Fibroblast of lung (primary cell): ENCODE measurements at regions not wholly inside any gene's neighbourhood (a gene's known extent, or its start where the extent isn't known, plus 50 kb on each side); places are given as distances from the start of the nearest gene placed in this dataset.

Experiments
- EZH2 ChIP-seq: IDR thresholded peaks from 2 replicates; pipeline ENCODE4 v1.5.1; 2012; ENCODE audit warnings: low read length, control low read depth, mild to moderate bottlenecking; ENCODE audit errors: missing control alignments
- TF ChIP-seq, protein P1 (sequence below), 2 donors: IDR thresholded peaks in 1 of 2; conservative IDR thresholded peaks in 1 of 2; 1 replicate in 1 of 2; 2 replicates in 1 of 2; pipeline ENCODE4 v1.5.1; 2011 to 2012; ENCODE audit warnings: low read length in 2 of 2, control low read depth in 1 of 2, inconsistent platforms in 1 of 2, low read depth in 1 of 2, mild to moderate bottlenecking in 1 of 2

DNA sequence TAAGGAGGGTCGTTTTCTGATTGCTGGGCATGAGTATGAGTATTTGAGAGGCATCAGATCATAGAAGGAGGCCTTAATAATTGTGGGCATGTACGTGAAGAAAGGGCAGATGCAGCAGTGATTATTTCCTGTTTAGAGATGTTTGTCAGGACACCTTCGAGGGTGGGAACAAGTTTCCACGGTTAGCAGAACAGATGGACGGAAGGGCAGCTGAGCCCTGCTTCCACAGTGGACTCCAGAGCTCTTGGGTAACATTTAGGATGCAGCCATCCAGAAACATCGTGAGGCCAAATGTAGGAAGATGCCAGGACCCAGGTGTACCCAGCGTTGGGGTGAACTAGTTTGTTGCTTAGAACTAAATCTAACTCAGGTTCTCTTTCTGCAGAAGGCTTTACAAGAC lies 231.3 kb upstream of the FAT1 start:
- TF ChIP-seq, protein P1, sequence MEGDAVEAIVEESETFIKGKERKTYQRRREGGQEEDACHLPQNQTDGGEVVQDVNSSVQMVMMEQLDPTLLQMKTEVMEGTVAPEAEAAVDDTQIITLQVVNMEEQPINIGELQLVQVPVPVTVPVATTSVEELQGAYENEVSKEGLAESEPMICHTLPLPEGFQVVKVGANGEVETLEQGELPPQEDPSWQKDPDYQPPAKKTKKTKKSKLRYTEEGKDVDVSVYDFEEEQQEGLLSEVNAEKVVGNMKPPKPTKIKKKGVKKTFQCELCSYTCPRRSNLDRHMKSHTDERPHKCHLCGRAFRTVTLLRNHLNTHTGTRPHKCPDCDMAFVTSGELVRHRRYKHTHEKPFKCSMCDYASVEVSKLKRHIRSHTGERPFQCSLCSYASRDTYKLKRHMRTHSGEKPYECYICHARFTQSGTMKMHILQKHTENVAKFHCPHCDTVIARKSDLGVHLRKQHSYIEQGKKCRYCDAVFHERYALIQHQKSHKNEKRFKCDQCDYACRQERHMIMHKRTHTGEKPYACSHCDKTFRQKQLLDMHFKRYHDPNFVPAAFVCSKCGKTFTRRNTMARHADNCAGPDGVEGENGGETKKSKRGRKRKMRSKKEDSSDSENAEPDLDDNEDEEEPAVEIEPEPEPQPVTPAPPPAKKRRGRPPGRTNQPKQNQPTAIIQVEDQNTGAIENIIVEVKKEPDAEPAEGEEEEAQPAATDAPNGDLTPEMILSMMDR (conservative IDR thresholded peaks at IDR 0.05 in 1 of 2, IDR thresholded peaks at IDR 0.05 in 1 of 2; ENCODE audit: low read depth in 1 of 2, low read length in 2 of 2): no peak
- TF ChIP-seq EZH2: no peak
